GM23338 (cell line): ENCODE measurements at regions not wholly inside any gene's neighbourhood (a gene's known extent, or its start where the extent isn't known, plus 50 kb on each side); places are given as distances from the start of the nearest gene placed in this dataset.
A peak's percentile ranks its signal among the peaks of the same experiment; 100 is the strongest.

Source experiments
- ATAC-seq: fragments of 200-7000 bp; cut with Tn5 transposase; 3 replicates; pipeline ENCODE4 v1.9.1; 2020
- DNase-seq: peaks from one replicate; pipeline ENCODE4 v3.0.0-alpha.2; 2015; ENCODE audit warnings: low spot score
- H2AFZ ChIP-seq: fragments of 200-600 bp; sonication (generic); 2 replicates; pipeline ENCODE4 v1.8.0; 2016; ENCODE audit warnings: antibody characterized with exemption, mild to moderate bottlenecking, moderate library complexity
- H3F3A ChIP-seq: fragments of 200-600 bp; sonication (generic); replicated peaks from 2 replicates; pipeline ENCODE4 v1.8.0; 2017; ENCODE audit warnings: antibody characterized with exemption, mixed run types, low read depth
- H3K27ac ChIP-seq: fragments of 200-600 bp; sonication (generic); 2 replicates; pipeline ENCODE4 v1.6.1; 2016; ENCODE audit warnings: low read depth
- H3K27me3 ChIP-seq: fragments of 200-600 bp; sonication (generic); 2 replicates; pipeline ENCODE4 v1.8.0; 2016; ENCODE audit warnings: mild to moderate bottlenecking, mixed run types, moderate library complexity; ENCODE audit not compliant: insufficient read depth
- H3K36me3 ChIP-seq: fragments of 200-600 bp; sonication (generic); 2 replicates; pipeline ENCODE4 v1.8.0; 2016; ENCODE audit warnings: mild to moderate bottlenecking; ENCODE audit not compliant: insufficient read depth
- H3K4me1 ChIP-seq: fragments of 200-600 bp; sonication (generic); 2 replicates; pipeline ENCODE4 v1.8.0; 2016; ENCODE audit warnings: mild to moderate bottlenecking, moderate library complexity; ENCODE audit not compliant: insufficient read depth
- H3K4me2 ChIP-seq: fragments of 200-600 bp; sonication (generic); 2 replicates; pipeline ENCODE4 v1.7.1; 2017; ENCODE audit warnings: mixed run types
- H3K4me3 ChIP-seq: fragments of 200-600 bp; sonication (generic); 2 replicates; pipeline ENCODE4 v1.6.1; 2016; ENCODE audit warnings: mixed run types
- H3K79me2 ChIP-seq: fragments of 200-600 bp; sonication (generic); replicated peaks from 2 replicates; pipeline ENCODE4 v1.8.0; 2017; ENCODE audit warnings: mild to moderate bottlenecking; ENCODE audit not compliant: insufficient read depth
- H3K9me2 ChIP-seq: fragments of 200-600 bp; sonication (generic); 2 replicates; pipeline ENCODE4 v1.8.0; 2017; ENCODE audit not compliant: insufficient read depth
- H4K20me1 ChIP-seq: fragments of 200-600 bp; sonication (generic); replicated peaks from 2 replicates; pipeline ENCODE4 v1.8.0; 2017; ENCODE audit warnings: mild to moderate bottlenecking; ENCODE audit not compliant: insufficient read depth
- H3K27ac Mint-ChIP-seq: 2 replicates; pipeline ENCODE4 v1.8.0; 2020; ENCODE audit warnings: inconsistent platforms, mild to moderate bottlenecking, moderate library complexity, mixed read lengths
- H3K27me3 Mint-ChIP-seq: 3 replicates; pipeline ENCODE4 v1.8.0; 2022; ENCODE audit warnings: low read depth, mild to moderate bottlenecking, moderate library complexity, mixed read lengths, inconsistent platforms; ENCODE audit not compliant: insufficient read depth, poor library complexity
- H3K36me3 Mint-ChIP-seq: 3 replicates; pipeline ENCODE4 v1.8.0; 2021; ENCODE audit warnings: low read depth, mild to moderate bottlenecking, inconsistent platforms, moderate library complexity, mixed read lengths
- H3K4me1 Mint-ChIP-seq: 3 replicates; pipeline ENCODE4 v1.8.0; 2020; ENCODE audit warnings: mild to moderate bottlenecking, inconsistent platforms, mixed read lengths
- H3K4me3 Mint-ChIP-seq: 3 replicates; pipeline ENCODE4 v1.8.0; 2021; ENCODE audit warnings: moderate library complexity, mild to moderate bottlenecking, inconsistent platforms, mixed read lengths
- H3K9me3 Mint-ChIP-seq: 3 replicates; pipeline ENCODE4 v1.8.0; 2020; ENCODE audit warnings: moderate library complexity, mild to moderate bottlenecking, inconsistent platforms, mixed read lengths
- CREB1 ChIP-seq: fragments of 250-450 bp; sonication (Bioruptor Pico); IDR thresholded peaks from 2 replicates; pipeline ENCODE4 v1.5.0; 2020; ENCODE audit warnings: low read depth, mild to moderate bottlenecking, moderate library complexity
- CTCF ChIP-seq, 2 experiments: fragments of 200-600 bp in 1 of 2; sonication (generic) in 1 of 2; conservative IDR thresholded peaks; 2 replicates each; pipeline versions ENCODE4 v1.5.1 to v1.6.1; 2016 to 2017; ENCODE audit warnings: antibody characterized with exemption in 2 of 2, low read depth in 2 of 2, mild to moderate bottlenecking in 2 of 2, moderate library complexity in 1 of 2
- EZH2 ChIP-seq: fragments of 200-600 bp; sonication (generic); IDR thresholded peaks from one replicate; pipeline ENCODE4 v1.8.0; 2017; ENCODE audit warnings: antibody characterized with exemption, mild to moderate bottlenecking, low read depth; ENCODE audit not compliant: unreplicated experiment
- EZH2phosphoT487 ChIP-seq: fragments of 200-600 bp; sonication (generic); IDR thresholded peaks from one replicate; pipeline ENCODE4 v1.8.1; 2018; ENCODE audit warnings: antibody characterized with exemption; ENCODE audit not compliant: unreplicated experiment
- JUNB ChIP-seq: IDR thresholded peaks from one replicate; pipeline ENCODE4 v1.6.1; 2016; ENCODE audit warnings: antibody characterized with exemption; ENCODE audit not compliant: unreplicated experiment
- NANOG ChIP-seq: IDR thresholded peaks from 2 replicates; pipeline ENCODE4 v1.6.1; 2016; ENCODE audit warnings: antibody characterized with exemption, borderline replicate concordance
- POLR2AphosphoS5 ChIP-seq: IDR thresholded peaks from 2 replicates; pipeline ENCODE4 v1.6.1; 2016; ENCODE audit warnings: antibody characterized with exemption, low read depth
- REST ChIP-seq: IDR thresholded peaks from one replicate; pipeline ENCODE4 v1.6.1; 2018; ENCODE audit warnings: antibody characterized with exemption; ENCODE audit not compliant: unreplicated experiment
- STAT1 ChIP-seq: IDR thresholded peaks from one replicate; pipeline ENCODE4 v1.6.1; 2016; ENCODE audit warnings: antibody characterized with exemption; ENCODE audit not compliant: unreplicated experiment
- ZNF114 ChIP-seq: fragments of 250-450 bp; sonication (Bioruptor Pico); IDR thresholded peaks from 2 replicates; pipeline ENCODE4 v1.5.0; 2020; ENCODE audit warnings: mild to moderate bottlenecking, moderate library complexity
- ZNF331 ChIP-seq: fragments of 250-450 bp; sonication (Bioruptor Pico); IDR thresholded peaks from 2 replicates; pipeline ENCODE4 v1.5.0; 2020; ENCODE audit warnings: low read depth, mild to moderate bottlenecking, moderate library complexity
- TF ChIP-seq, protein P1 (sequence below): fragments of 250-450 bp; sonication (Bioruptor Pico); IDR thresholded peaks from 2 replicates; pipeline ENCODE4 v1.5.0; 2020; ENCODE audit warnings: mild to moderate bottlenecking, moderate library complexity
- TF ChIP-seq, protein P2 (sequence below): IDR thresholded peaks from 2 replicates; pipeline ENCODE4 v1.6.1; 2016; ENCODE audit warnings: antibody characterized with exemption

DNA sequence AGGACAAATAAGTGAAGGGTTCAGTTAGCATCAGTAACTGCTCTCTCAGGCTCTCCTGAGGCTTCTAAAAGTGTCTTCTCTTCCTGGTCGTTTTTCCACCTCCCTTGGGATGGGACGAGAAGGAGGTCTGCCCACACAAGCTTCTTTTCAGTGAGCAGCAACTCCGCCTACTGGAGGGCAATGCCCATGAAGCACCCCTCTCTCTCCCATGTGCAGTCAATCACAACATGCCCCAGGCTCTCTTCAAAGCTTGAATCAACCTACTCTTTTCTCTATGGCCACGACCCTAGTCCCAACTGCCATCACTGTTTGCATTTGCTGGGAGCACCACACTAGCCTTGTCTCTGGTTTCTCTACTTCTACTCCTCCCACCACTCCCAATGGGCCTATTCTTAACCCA lies 135.6 kb downstream of the RPS24 start:
- H3K9me3 Mint-ChIP-seq, result peaks cover 8% of the 10 kb centered on the region
- no peak for ATAC-seq
- no peak overlapping the region for H3K27ac Mint-ChIP-seq
- H3K36me3 Mint-ChIP-seq, result peaks cover 3% of the 10 kb centered on the region; the same call in 1 of the 3 replicates
- H3K9me2 ChIP-seq, result peaks cover 24% of the 10 kb centered on the region; the same call in 1 of the 2 replicates
- H3K4me1 ChIP-seq, result peaks cover 16% of the 10 kb centered on the region
- H3K36me3 ChIP-seq, result no peaks in the 10 kb centered on the region
- H3K27me3 ChIP-seq, result no peaks in the 10 kb centered on the region
- DNase-seq, result no peak
- 0 out of 2 replicates have a peak overlapping the region, but pooled peaks have one; percentile 28 for H2AFZ ChIP-seq
- no peaks in the 10 kb centered on the region for H3F3A ChIP-seq
- H3K4me3 Mint-ChIP-seq, result no peak overlapping the region
- H3K4me3 ChIP-seq, result no peak overlapping the region
- TF ChIP-seq NANOG (no peak), ZNF114 (CRISPR knock-in tag) (no peak), POLR2AphosphoS5 (no peak), JUNB (no peak), EZH2phosphoT487 (no peak), EZH2 (no peak), REST (no peak), ZNF331 (no peak), STAT1 (no peak), CREB1 (CRISPR knock-in tag) (no peak), CTCF (conservative IDR thresholded peaks at IDR 0.05; ENCODE audit: low read depth in 2 of 2) (no peak)
- TF ChIP-seq, protein P1, sequence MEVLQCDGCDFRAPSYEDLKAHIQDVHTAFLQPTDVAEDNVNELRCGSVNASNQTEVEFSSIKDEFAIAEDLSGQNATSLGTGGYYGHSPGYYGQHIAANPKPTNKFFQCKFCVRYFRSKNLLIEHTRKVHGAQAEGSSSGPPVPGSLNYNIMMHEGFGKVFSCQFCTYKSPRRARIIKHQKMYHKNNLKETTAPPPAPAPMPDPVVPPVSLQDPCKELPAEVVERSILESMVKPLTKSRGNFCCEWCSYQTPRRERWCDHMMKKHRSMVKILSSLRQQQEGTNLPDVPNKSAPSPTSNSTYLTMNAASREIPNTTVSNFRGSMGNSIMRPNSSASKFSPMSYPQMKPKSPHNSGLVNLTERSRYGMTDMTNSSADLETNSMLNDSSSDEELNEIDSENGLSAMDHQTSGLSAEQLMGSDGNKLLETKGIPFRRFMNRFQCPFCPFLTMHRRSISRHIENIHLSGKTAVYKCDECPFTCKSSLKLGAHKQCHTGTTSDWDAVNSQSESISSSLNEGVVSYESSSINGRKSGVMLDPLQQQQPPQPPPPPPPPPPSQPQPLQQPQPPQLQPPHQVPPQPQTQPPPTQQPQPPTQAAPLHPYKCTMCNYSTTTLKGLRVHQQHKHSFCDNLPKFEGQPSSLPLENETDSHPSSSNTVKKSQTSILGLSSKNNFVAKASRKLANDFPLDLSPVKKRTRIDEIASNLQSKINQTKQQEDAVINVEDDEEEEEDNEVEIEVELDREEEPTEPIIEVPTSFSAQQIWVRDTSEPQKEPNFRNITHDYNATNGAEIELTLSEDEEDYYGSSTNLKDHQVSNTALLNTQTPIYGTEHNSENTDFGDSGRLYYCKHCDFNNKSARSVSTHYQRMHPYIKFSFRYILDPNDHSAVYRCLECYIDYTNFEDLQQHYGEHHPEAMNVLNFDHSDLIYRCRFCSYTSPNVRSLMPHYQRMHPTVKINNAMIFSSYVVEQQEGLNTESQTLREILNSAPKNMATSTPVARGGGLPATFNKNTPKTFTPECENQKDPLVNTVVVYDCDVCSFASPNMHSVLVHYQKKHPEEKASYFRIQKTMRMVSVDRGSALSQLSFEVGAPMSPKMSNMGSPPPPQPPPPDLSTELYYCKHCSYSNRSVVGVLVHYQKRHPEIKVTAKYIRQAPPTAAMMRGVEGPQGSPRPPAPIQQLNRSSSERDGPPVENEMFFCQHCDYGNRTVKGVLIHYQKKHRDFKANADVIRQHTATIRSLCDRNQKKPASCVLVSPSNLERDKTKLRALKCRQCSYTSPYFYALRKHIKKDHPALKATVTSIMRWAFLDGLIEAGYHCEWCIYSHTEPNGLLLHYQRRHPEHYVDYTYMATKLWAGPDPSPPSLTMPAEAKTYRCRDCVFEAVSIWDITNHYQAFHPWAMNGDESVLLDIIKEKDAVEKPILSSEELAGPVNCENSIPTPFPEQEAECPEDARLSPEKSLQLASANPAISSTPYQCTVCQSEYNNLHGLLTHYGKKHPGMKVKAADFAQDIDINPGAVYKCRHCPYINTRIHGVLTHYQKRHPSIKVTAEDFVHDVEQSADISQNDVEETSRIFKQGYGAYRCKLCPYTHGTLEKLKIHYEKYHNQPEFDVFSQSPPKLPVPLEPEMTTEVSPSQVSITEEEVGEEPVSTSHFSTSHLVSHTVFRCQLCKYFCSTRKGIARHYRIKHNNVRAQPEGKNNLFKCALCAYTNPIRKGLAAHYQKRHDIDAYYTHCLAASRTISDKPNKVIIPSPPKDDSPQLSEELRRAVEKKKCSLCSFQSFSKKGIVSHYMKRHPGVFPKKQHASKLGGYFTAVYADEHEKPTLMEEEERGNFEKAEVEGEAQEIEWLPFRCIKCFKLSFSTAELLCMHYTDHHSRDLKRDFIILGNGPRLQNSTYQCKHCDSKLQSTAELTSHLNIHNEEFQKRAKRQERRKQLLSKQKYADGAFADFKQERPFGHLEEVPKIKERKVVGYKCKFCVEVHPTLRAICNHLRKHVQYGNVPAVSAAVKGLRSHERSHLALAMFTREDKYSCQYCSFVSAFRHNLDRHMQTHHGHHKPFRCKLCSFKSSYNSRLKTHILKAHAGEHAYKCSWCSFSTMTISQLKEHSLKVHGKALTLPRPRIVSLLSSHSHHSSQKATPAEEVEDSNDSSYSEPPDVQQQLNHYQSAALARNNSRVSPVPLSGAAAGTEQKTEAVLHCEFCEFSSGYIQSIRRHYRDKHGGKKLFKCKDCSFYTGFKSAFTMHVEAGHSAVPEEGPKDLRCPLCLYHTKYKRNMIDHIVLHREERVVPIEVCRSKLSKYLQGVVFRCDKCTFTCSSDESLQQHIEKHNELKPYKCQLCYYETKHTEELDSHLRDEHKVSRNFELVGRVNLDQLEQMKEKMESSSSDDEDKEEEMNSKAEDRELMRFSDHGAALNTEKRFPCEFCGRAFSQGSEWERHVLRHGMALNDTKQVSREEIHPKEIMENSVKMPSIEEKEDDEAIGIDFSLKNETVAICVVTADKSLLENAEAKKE (CRISPR knock-in tag), result no peak
- TF ChIP-seq, protein P2, sequence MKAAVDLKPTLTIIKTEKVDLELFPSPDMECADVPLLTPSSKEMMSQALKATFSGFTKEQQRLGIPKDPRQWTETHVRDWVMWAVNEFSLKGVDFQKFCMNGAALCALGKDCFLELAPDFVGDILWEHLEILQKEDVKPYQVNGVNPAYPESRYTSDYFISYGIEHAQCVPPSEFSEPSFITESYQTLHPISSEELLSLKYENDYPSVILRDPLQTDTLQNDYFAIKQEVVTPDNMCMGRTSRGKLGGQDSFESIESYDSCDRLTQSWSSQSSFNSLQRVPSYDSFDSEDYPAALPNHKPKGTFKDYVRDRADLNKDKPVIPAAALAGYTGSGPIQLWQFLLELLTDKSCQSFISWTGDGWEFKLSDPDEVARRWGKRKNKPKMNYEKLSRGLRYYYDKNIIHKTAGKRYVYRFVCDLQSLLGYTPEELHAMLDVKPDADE, result no peak
- no peaks in the 10 kb centered on the region for H3K79me2 ChIP-seq
- H3K27me3 Mint-ChIP-seq, result peaks cover 5% of the 10 kb centered on the region
- no peak overlapping the region for H3K27ac ChIP-seq
- no peak overlapping the region for H3K4me2 ChIP-seq
- peaks cover 25% of the 10 kb centered on the region for H3K4me1 Mint-ChIP-seq
- H4K20me1 ChIP-seq, result no peaks in the 10 kb centered on the region
